ENCODE measurements at regions not wholly inside any gene's neighbourhood (a gene's known extent, or its start where the extent isn't known, plus 50 kb on each side); places are given as distances from the start of the nearest gene placed in this dataset.

DNA sequence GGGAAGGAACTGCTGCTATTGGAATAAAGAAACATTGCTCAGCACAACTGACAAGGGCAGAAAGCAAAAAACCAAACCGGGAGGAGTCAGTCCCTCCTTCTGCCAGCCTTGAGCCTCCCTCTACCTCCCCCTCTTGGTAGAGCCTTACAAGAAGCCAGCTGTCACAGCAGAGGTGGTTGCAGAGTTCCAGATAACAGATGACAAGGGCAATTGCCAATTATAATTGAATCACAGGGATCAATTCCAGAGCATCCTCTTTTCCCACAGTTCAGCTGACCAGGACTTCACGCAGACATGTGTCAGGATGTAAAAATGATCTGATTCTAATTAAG lies 548.2 kb upstream of the LRRTM1 start:
- DNase-seq, result no peak

DNA sequence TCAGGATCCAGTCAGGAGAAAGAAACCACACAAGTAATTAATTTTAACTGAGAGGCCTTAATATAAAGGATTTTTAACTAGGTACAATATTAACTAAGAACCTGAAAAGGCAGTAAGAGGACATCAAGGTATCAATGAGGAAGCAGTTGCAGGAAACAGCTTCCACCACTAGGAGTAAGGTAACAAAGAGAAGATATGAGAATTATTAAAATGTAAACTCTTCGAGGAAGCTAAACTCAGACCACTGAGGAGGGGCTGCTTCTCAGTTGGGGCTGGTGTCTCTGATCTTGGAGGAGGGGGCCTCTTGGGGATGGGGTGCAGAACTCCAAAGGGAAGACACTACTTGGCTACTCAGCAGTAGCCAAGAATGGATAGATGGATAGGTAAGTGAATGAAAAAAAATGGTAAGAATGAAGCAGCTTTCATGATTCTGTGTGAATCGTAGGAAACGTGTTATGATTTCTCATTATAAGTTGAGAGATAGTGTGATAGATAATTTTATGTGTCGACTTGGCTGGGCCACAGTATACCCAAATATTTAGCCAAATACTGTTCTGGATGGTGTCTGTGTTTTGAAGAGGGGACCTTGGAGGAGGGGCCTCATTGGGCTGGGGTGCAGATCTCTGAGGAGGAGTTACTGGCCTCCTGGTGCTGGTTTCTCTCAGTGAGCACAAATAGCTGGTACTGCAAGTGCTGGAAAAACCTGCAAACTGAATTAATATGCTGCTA lies 547.7 kb upstream of the LRRTM1 start:
- DNase-seq, result no peak

DNA sequence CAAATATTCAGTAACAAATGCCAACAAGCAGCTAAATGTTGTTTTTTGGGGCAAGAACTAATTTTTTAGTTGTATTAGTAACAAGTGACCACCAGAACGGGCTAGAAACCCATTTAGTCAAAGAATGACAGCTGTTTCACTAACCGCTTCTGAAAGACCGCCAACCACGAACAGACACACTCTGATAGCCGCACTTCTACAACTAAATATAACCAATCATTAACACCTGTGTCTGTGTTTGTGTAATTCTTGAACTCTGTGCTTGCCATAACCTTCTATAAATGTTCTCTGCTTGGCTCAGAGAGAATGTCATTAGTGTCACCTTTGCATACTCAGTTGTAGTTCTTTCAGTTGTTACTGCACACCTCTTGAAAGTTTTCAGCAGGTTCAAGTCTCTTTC lies 526.3 kb upstream of the LRRTM1 start:
- DNase-seq, result no peak

DNA sequence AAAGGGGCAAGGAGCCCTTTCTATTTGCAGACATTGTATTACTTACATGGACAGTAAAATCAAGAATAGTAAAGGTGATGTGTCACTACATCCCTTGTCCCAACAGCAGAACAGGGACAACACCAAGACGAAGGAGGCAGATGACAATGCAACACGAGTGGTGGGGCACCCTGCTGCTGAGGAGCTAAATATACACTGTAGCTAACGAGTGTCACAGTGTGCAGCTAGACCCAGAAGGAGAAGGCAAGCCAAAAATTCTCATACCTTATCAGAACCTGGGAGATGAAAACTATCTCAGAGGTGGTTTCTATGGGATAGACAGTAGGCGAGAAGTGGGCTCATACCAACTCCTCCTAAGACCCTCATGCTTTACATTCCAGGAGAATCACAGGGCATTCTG lies 518.4 kb upstream of the LRRTM1 start:
- no peak for DNase-seq

DNA sequence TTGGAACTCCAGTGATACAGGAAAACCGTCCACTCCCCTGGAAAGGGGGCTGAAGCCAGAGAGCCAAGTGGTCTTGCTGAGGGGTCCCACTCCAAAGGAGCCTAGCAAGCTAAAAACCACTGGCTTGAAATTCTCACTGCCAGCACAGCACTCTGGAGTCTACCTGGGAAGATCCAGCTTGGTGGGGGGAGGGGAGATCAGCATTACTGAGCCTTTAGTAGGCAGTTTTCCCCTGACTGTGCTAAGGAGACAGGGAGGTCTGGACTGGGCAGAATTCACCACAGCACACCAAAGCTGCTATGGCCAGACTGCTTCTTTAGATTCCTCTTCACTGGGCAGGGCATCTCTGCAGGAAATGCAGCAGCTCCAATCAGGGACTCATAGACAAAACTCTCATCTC lies 510.7 kb upstream of the LRRTM1 start:
- no peak for DNase-seq

DNA sequence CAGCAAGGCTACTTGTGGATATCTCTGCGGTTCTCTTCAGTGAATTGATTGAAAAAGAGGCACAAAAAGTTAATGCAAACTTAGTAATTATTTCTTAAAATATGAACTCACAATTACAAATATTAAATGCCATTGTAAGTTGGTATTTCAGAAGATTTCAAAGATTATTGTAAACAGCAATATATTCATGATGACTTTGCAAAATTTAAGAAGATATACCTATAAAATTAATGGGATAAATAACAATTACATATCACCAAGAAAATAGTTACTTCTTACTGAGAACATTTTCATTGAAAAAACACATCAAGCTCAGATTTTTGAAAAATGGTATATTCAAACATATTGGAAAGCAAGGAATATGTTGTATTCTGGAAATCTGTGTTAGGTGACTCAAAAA lies 482.0 kb upstream of the LRRTM1 start:
- no peak for DNase-seq

DNA sequence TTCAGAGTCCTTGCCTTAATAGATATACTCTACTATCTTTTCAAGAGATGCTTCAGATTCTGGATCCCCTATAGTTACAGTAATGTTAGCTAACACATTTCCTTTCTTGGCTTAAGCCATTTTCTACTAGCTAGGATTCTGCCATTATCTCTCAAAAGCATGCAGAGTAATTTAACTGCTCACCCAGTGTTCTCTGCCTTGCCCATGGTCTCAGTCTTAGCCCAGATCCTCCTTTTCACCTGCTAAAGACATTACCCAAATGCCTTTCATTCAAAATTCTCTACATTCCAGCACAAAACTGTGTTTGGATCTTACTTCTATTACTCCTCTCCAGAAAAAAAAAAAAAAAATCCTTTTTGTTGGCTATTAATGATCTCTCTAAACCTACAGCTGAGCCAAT lies 474.2 kb upstream of the LRRTM1 start:
- DNase-seq, result no peak

DNA sequence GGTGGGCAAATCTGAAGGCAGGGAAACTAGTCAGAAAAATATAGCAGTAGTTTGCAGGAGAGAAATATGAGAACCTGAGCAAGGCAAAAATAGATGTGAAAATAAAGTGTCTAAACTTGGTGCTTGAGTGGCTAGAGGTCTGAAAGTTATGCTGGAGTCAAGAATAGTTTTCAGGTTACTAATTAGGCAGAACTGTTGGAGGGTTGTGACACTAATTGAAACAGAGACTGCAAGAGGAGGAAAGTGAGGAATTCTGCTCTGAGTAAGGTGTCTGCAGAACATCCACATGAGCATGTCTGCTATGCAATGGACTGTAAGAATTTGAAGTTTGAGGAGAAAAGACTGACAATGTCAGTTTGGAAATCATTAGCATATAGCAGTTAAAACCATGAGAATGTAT lies 444.0 kb upstream of the LRRTM1 start:
- DNase-seq, result no peak

DNA sequence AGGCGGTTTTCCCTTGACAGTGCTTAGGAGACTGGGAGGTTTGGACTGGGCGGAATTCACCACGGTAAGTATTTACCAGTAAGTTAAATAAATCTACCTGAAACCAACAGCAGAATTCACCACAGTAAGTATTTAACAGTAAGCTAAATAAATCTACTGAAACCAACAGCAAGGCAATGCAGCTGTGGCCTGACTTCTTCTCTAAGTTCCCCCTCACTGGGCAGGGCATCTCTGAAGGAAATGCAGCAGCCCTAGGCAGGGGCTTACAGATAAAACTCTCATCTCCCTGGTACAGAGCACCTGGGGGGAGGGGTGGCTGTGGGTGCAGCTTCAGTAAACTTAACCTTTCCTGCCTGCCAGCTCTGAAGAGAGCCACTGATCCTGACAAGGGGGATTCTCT lies 432.5 kb upstream of the LRRTM1 start:
- no peak for DNase-seq

DNA sequence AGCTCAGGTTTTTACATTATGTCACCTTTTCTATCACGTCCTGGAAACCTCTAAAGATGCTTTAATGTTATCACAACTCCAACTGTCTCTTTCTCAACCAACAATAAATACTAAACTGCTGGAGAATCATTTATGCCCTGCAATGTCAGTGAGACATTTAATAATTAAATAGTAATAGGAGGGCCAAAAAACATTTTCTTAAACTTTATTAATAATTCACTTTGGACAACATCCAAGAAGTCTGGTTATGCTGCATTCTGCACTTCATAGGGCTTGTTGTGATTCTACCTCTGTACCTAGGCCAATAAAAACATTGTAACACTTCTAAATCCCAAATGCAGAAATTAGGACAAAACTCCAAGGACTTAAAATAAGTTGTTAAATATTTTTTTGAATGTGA lies 420.4 kb upstream of the LRRTM1 start:
- no peak for DNase-seq

DNA sequence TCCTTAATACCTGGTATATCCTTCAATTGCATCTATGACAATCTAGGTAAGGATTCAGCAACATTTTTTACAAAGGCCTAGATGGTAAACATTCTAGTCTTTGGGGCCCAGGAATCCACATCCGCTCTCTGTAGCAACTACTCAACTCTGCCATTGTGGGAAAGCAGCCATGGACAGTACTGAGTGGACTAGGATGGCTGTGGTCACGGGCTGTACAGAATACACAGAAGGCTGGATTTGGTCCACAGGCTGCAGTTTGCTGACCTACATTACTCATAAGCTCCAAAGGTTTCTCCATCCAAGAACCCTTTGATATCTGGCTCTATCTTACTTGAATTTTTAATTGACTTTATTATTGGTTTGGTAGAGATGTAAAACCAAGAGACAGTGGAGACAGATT lies 418.3 kb upstream of the LRRTM1 start:
- no peak for DNase-seq

DNA sequence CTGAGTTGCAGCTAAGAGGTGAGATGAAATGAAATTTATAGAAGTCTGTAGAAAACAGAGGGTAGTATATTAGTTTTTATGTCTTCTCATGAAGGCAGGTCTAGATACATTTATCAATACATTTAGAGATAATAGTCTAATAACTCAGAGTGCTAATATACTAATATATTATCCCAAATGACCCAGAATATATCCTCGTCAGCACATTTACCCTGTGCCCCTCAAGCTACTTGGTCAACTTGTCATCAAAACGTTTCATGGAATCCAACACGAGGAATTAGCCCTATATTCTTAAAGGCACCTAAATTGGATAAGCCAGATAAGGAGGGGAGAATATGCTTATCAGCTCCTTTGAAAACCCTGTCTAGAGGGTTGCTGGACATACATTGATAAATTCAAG lies 415.1 kb upstream of the LRRTM1 start:
- DNase-seq, result no peak

DNA sequence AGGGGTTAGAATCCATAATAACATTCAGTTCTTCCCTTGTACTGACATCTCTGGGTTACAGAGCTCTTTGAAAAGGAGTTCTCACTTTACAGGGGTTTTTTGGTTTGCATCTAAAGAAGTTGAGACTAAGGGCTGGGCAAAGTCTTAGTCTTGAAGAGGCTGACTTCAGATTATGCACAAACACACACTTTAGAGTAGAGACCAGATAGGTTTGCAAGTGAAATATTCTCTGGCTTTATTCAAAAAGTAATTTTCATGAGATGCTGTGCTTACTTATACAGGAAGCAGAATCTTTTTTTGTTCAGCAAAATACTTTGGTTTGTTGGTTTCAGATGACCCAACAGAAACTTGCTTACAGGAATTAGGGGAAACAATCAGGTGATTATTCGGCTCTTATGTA lies 410.9 kb upstream of the LRRTM1 start:
- no peak for DNase-seq

DNA sequence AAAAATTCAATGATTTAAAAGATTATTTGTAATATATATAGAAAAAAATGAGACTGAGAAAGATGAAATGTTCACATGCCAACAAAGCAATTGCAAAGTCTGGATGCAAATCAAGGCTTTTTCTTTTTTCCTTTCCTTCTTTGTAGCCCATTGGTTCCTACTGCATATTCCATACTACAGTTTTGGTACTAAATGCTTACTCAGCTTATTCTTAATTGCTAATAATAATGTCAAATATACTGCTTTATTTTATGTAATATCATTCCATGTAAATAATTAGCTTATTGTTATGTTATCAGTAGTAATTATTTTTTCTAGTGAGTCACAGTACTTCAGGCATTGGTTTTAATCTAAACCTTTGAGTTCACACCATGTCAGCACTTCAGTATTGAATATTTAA lies 407.4 kb upstream of the LRRTM1 start:
- no peak for DNase-seq

DNA sequence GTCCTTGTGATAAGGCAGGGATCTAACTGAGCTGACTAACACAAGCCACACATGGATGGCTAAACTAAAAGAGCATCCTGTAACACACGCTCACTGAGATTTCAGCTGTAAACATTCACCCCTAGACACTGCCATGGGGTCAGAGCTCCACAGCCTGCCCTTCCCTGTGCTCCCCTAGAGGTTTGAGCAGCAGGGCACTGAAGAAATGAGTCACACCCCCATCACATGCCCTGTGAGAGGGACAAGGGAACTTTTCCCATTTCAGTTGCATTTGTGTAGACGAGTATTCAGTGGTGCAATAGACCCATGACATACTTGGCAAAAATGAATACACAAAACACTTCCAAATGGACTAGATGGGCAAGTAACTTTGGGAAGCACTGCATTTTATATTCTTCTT lies 402.4 kb upstream of the LRRTM1 start:
- no peak for DNase-seq

DNA sequence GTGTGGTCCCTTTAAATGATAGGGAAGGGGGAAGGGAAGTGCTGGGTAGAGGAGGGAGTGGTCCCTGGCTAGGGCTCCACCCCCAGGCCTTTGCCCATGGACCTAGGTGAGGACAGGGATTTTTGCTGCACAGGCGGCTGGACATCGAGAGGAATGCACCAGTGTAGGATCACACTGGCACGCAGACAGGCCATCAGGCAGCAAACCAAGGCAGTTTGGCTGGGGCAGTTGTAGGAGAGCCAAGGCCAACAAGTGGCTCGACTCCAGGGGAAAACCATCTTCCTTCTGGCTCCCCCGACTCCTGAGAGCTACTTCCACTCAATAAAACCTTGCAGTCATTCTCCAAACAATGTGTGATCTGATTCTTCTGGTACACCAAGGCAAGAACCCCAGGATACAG lies 402.0 kb upstream of the LRRTM1 start:
- no peak for DNase-seq

DNA sequence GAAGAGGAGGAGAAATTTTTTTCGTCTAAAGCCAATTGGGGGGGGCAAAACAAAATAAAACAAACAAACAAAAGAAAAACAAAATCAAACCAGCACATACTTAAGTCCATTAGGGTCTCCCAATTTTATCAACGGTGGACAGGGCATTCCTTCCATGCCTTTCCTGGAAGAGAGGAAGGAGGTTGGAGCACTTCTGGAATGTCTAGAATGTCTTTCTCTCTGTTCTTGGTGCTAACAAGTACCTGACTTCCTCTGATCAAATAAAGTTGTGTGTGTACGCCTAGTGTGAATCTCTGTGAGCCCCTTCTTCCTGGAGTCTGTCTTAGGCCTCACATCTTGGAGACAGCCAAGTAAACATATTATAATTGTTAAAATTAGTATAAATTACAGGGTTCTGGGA lies 399.0 kb upstream of the LRRTM1 start:
- no peak for DNase-seq

DNA sequence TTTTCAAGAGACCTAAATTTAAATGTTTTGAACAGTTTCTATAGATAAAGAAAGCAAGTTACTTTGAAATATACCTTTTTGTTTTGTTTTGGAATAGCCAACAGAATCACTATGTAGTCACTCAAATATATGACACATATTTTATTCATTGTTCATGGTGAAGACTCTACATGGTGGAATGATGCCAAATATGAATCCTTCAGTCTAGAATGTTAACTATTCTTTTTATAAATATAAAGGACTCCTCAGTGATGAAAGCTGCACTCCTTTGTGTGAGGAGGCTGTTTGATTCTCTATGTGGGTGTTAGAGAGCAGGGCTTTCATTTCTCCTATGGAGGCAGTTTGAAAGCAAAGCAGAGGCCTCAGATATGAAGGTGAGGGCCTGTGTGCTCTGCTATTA lies 396.4 kb upstream of the LRRTM1 start:
- DNase-seq, result no peak

All from NCI-H187 (cell line).